Caco-2 (cell line): ENCODE measurements at regions not wholly inside any gene's neighbourhood (a gene's known extent, or its start where the extent isn't known, plus 50 kb on each side); places are given as distances from the start of the nearest gene placed in this dataset.

Experiments used
- BruUV-seq: library from RNA; stranded (reverse); fragments of 400-500 nt; replicated peaks from 2 replicates; lab custom pipeline; 2021; lab: Mats Ljungman, UMichigan
- CTCF ChIA-PET: fragments of 300-600 bp; sonication (Branson Sonifier 250); formaldehyde crosslinking; loops from one replicate; lab custom pipeline; 2022; ENCODE audit warnings: antibody characterized with exemption; lab: Charles Lee
- POLR2A ChIA-PET: fragments of 300-600 bp; sonication (Branson Sonifier 250); formaldehyde crosslinking; loops from one replicate; lab custom pipeline; 2022; ENCODE audit warnings: antibody characterized with exemption; lab: Charles Lee
- DNase-seq, 2 experiments: peaks; one replicate each; pipeline versions ENCODE4 v3.0.0 to v3.0.0-alpha.2; 2020 to 2022
- H3K27me3 ChIP-seq: replicated peaks from 2 replicates; pipeline ENCODE4 v1.6.0; 2011; ENCODE audit warnings: low read length; ENCODE audit not compliant: control insufficient read depth, insufficient read depth
- H3K36me3 ChIP-seq: 2 replicates; pipeline ENCODE4 v1.5.1; 2011; ENCODE audit warnings: low read length; ENCODE audit not compliant: control insufficient read depth, insufficient read depth
- H3K4me1 ChIP-seq: fragments of 250-450 bp; sonication (Bioruptor Pico); 2 replicates; pipeline ENCODE4 v1.5.1; 2020; ENCODE audit warnings: mild to moderate bottlenecking
- H3K4me3 ChIP-seq: 2 replicates; pipeline ENCODE4 v1.5.1; 2011; ENCODE audit warnings: low read depth, mild to moderate bottlenecking, control low read depth, low read length
- H3K9me3 ChIP-seq: fragments of 250-450 bp; sonication (Bioruptor Pico); 2 replicates; pipeline ENCODE4 v1.5.1; 2020; ENCODE audit warnings: mild to moderate bottlenecking, moderate library complexity
- H3K27ac Mint-ChIP-seq: one replicate; pipeline ENCODE4 v1.8.0; 2022; ENCODE audit warnings: mixed read lengths; ENCODE audit not compliant: unreplicated experiment
- H3K27me3 Mint-ChIP-seq: one replicate; pipeline ENCODE4 v1.8.0; 2022; ENCODE audit warnings: mixed read lengths; ENCODE audit not compliant: insufficient read depth, unreplicated experiment
- H3K36me3 Mint-ChIP-seq: one replicate; pipeline ENCODE4 v1.8.0; 2022; ENCODE audit warnings: mild to moderate bottlenecking, mixed read lengths; ENCODE audit not compliant: insufficient read depth, unreplicated experiment
- H3K4me1 Mint-ChIP-seq: one replicate; pipeline ENCODE4 v1.8.0; 2022; ENCODE audit warnings: low read depth, mixed read lengths; ENCODE audit not compliant: unreplicated experiment
- H3K4me3 Mint-ChIP-seq: one replicate; pipeline ENCODE4 v1.8.0; 2022; ENCODE audit warnings: mild to moderate bottlenecking, moderate library complexity, mixed read lengths; ENCODE audit not compliant: unreplicated experiment
- H3K9me3 Mint-ChIP-seq: one replicate; pipeline ENCODE4 v1.8.0; 2022; ENCODE audit warnings: mixed read lengths; ENCODE audit not compliant: unreplicated experiment
- intact Hi-C: fragments of 100-400 bp; cut with micrococcal nuclease; formaldehyde crosslinking; loops from one replicate; pipeline ENCODE4 v1.10.0; 2022; ENCODE audit not compliant: unreplicated experiment
- TF ChIP-seq, protein P1 (sequence below), 2 experiments: fragments of 200-600 bp in 1 of 2; IDR thresholded peaks; 1 replicate in 1 of 2; 2 replicates in 1 of 2; pipeline versions ENCODE4 v1.5.1 to v1.8.0; 2011 to 2022; ENCODE audit warnings: antibody characterized with exemption in 1 of 2, control low read depth in 1 of 2, inconsistent platforms in 1 of 2, low read depth in 1 of 2, low read length in 1 of 2, mild to moderate bottlenecking in 1 of 2, moderate library complexity in 1 of 2; ENCODE audit not compliant: insufficient read depth in 1 of 2, severe bottlenecking in 1 of 2, unreplicated experiment in 1 of 2

DNA sequence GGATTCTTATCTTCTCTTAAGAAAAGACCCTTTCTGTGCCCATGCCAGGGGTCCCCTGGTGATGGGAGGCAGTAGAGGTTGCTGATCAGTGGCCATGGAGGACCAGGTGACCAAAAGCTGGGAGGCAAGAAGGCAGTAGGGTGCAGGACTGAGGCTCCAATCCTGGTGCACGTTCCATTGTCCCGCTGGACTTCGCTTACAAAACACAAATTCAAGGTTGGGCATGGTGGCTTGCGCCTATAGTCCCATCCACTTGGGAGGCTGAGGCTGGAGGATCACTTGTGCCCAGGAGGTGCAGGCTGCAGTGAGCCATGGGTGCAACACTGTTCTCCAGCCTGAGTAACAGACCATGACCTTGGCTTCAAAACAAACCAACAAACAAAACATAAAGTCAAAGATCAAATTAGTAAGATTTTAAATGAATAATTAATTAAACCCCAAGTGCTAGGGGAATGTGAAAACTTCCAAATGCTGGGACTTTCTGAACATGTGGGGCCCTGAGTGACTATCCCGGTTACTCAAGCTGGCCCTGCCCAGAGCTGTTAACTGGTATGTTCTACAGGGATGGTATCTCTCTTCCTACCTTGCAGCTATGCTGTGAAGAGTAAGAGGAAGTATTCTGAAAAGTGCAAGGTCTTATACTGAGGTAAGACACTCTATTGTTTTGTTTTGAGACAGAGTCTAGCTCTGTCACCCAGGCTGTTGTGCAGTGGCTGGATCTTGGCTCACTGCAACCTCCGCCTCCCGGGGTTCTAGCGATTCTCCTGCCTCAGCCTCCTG is 97.6 kb downstream of the LYZL2 start:
- TF ChIP-seq, protein P1, sequence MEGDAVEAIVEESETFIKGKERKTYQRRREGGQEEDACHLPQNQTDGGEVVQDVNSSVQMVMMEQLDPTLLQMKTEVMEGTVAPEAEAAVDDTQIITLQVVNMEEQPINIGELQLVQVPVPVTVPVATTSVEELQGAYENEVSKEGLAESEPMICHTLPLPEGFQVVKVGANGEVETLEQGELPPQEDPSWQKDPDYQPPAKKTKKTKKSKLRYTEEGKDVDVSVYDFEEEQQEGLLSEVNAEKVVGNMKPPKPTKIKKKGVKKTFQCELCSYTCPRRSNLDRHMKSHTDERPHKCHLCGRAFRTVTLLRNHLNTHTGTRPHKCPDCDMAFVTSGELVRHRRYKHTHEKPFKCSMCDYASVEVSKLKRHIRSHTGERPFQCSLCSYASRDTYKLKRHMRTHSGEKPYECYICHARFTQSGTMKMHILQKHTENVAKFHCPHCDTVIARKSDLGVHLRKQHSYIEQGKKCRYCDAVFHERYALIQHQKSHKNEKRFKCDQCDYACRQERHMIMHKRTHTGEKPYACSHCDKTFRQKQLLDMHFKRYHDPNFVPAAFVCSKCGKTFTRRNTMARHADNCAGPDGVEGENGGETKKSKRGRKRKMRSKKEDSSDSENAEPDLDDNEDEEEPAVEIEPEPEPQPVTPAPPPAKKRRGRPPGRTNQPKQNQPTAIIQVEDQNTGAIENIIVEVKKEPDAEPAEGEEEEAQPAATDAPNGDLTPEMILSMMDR (IDR thresholded peaks at IDR 0.05; ENCODE audit: insufficient read depth in 1 of 2, low read depth in 1 of 2, low read length in 1 of 2, severe bottlenecking in 1 of 2, unreplicated experiment in 1 of 2): no peak
- H3K27me3 ChIP-seq: no peaks in the 10 kb centered on the region
- CTCF ChIA-PET: interaction anchor here (0.6 to 2.5 kb wide), 2 partner anchors 41 to 59 kb away, joined by 3 to 8 read pairs; no protein-coding TSS in a partner anchor
- BruUV-seq: no TSS peak
- POLR2A ChIA-PET: no interaction called here
- H3K4me3 ChIP-seq: no peak overlapping the region
- H3K9me3 ChIP-seq: no peaks in the 10 kb centered on the region
- no peaks in the 10 kb centered on the region for H3K36me3 Mint-ChIP-seq
- DNase-seq: no peak
- H3K4me3 Mint-ChIP-seq: no peak overlapping the region
- H3K9me3 Mint-ChIP-seq: no peaks in the 10 kb centered on the region
- H3K27ac Mint-ChIP-seq: no peak overlapping the region
- peaks cover 48% of the 10 kb centered on the region for H3K4me1 ChIP-seq
- intact Hi-C loops: no loop called here
- no peaks in the 10 kb centered on the region for H3K27me3 Mint-ChIP-seq
- H3K36me3 ChIP-seq: no peaks in the 10 kb centered on the region
- H3K4me1 Mint-ChIP-seq: peaks cover 49% of the 10 kb centered on the region

DNA sequence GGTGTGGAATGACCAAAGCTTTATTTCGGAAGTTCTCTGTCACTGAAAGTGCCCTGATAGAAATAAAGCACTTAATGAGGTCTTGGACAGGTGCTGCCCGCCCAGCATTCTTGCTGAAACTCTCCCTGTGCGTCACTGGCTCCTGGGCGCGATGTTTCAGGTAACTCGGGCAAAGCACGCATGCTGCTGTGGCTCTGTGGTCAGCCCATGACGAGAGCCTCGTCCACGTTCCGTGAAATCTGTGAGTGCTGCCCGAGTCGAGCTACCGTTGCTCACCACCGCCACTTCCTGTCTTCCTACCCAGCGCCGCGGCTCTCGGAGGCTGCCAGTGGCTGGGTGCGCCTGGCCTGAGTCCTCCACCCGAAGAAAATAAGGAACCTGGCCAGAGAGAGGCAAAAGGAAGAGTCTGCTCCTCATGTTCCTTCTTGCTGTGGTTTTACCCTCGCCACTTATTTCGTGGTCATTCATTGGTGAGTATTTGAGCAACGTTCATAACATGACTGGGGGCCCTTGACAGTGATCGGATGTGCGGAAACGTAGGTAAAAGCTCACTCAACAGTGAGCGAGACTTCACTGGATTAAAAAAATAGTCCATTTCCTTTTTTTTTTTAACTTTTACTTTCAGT is 95.5 kb downstream of the MAP3K8 start:
- peaks cover 5% of the 10 kb centered on the region for H3K9me3 Mint-ChIP-seq
- peaks cover 34% of the 10 kb centered on the region for H3K4me1 Mint-ChIP-seq
- POLR2A ChIA-PET: interaction anchor here (1.9 kb wide), 1 partner anchor 106 kb away, joined by 9 read pairs; no protein-coding TSS in a partner anchor

DNA sequence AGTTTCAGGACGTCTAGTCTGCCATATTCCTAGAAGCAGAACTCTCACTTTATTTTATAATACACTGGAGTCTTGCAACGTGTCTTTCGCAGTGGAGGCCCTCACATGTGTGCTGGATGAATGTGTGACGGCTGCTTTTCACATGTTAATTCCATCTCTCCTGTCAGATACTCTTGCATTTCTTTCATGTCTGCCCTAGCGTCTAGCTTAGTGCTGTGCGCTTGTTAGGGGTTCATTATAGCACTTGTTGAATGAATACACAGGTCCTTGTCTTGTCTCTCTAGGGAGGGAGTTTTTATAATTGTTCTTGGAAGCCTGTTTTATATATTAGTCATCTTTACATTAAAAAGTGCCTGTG is 94.4 kb downstream of the MAP3K8 start:
- Histone ChIP-seq H3K9me3 (no peaks in the 10 kb centered on the region; the same call in 1 of the 2 replicates), H3K4me3 (no peak overlapping the region), H3K27me3 (no peaks in the 10 kb centered on the region), H3K4me1 (peaks cover 30% of the 10 kb centered on the region), H3K36me3 (no peaks in the 10 kb centered on the region)
- CTCF ChIA-PET: interaction anchor here (0.5 to 1.6 kb wide), 8 partner anchors 8 to 1015 kb away, joined by 3 to 13 read pairs (median 6); partner anchors contain the start of gene MAP3K8
- TF ChIP-seq, protein P1 (IDR thresholded peaks at IDR 0.05; ENCODE audit: insufficient read depth in 1 of 2, low read depth in 1 of 2, low read length in 1 of 2, severe bottlenecking in 1 of 2, unreplicated experiment in 1 of 2): no peak
- BruUV-seq: no TSS peak
- Mint-ChIP-seq H3K36me3 (no peaks in the 10 kb centered on the region), H3K27me3 (no peaks in the 10 kb centered on the region), H3K9me3 (peaks cover 9% of the 10 kb centered on the region), H3K4me3 (peak overlapping the region; percentile 47), H3K4me1 (peaks cover 34% of the 10 kb centered on the region), H3K27ac (peak overlapping the region; percentile 90)
- intact Hi-C loops: no loop called here
- DNase-seq: no peak
- POLR2A ChIA-PET: interaction anchor here (1.0 to 1.9 kb wide), 3 partner anchors 94 to 105 kb away, joined by 8 to 13 read pairs (median 9); partner anchors contain the start of gene MAP3K8

More for the DNA sequence above, 95.5 kb downstream of the MAP3K8 start:
- no peaks in the 10 kb centered on the region for H3K27me3 ChIP-seq
- no peaks in the 10 kb centered on the region for H3K36me3 ChIP-seq
- H3K4me1 ChIP-seq: peaks cover 31% of the 10 kb centered on the region
- Mint-ChIP-seq H3K36me3 (no peaks in the 10 kb centered on the region), H3K27ac (no peak overlapping the region), H3K4me3 (no peak overlapping the region), H3K27me3 (no peaks in the 10 kb centered on the region)
- H3K4me3 ChIP-seq: no peak overlapping the region
- CTCF ChIA-PET: no interaction called here
- TF ChIP-seq, protein P1 (IDR thresholded peaks at IDR 0.05; ENCODE audit: insufficient read depth in 1 of 2, low read depth in 1 of 2, low read length in 1 of 2, severe bottlenecking in 1 of 2, unreplicated experiment in 1 of 2): no peak
- BruUV-seq: no TSS peak
- H3K9me3 ChIP-seq: no peaks in the 10 kb centered on the region
- intact Hi-C loops: no loop called here
- DNase-seq: no peak
